ENCODE measurements at regions not wholly inside any gene's neighbourhood (a gene's known extent, or its start where the extent isn't known, plus 50 kb on each side); places are given as distances from the start of the nearest gene placed in this dataset.
"Not testable (repeated sequence)": the region's sequence is repeated elsewhere in the genome, so short reads cannot be mapped to it uniquely, and the experiment has no call there.

DNA sequence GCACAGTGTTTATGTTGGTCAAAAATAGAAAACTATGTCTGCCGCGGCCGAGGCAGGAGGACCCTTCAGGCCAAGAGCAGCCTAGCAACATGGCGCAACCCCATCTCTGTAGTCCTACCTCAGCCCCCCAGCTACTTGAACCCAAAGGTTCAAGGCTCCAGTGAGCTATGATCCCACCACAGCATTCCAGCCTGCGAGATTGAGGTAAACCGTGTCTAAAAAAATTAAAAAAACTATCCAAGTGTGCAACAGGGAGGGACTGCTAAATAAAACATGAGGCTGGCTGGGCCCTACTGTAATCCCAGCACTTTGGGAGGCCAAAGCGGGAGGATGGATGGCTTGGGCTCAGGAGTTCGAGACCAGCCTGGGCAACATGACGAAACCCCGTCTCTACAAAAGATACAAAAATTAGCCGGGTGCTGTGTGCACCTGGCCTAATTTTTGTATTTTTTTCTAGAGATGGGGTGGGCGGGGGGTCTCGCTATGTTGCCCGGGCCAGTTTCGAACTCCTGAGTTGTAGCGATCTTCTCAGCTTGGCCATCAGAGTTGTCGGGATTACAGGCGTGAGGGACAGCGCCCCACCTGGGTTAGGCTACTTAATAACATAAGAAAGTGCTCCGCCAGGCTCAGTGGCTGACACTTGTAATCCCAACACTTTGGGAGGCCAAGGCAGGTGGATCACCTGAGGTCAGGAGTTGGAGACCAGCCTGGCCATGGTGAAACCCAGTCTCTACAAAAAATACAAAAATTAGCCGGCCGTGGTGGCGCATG, 309.4 kb downstream of the ZNF37A start:
- not testable (repeated sequence) for H3K4me1 ChIP-seq (ENCODE audit: control insufficient read depth, insufficient read depth, low read length)
- no CpG with 5 or more reads among the region's 23 CpGs for WGBS (ENCODE audit: insufficient coverage, low lambda C conversion rate)

GRCh38 chr10:38423634-38424033, 329.5 kb downstream of the ZNF37A start:
- not testable (repeated sequence) for H3K9me3 ChIP-seq (ENCODE audit: control insufficient read depth, low read depth, low read length); H3K27ac ChIP-seq (ENCODE audit: low read length); DNase-seq; H3K36me3 ChIP-seq (ENCODE audit: control insufficient read depth, insufficient read depth, low read length); H3K4me3 ChIP-seq (ENCODE audit: low read length); H3K27me3 ChIP-seq (ENCODE audit: control insufficient read depth, insufficient read depth, low read length); H3K4me1 ChIP-seq (ENCODE audit: control insufficient read depth, insufficient read depth, low read length)
- WGBS (ENCODE audit: insufficient coverage, low lambda C conversion rate): no CpG with 5 or more reads among the region's 1 CpG

More for the DNA sequence above, 309.4 kb downstream of the ZNF37A start:
- H3K36me3 ChIP-seq (ENCODE audit: control insufficient read depth, insufficient read depth, low read length); H3K27me3 ChIP-seq (ENCODE audit: control insufficient read depth, insufficient read depth, low read length); H3K9me3 ChIP-seq (ENCODE audit: control insufficient read depth, low read depth, low read length): not testable (repeated sequence)
- Histone ChIP-seq H3K4me3 (ENCODE audit: low read length) (peak overlapping the region; percentile 62), H3K27ac (ENCODE audit: low read length) (peak overlapping the region; percentile 92)
- peak in 1 of 2 donors; percentile 67 for DNase-seq

- H3K27me3 ChIP-seq (ENCODE audit: control insufficient read depth, insufficient read depth, low read length); H3K9me3 ChIP-seq (ENCODE audit: control insufficient read depth, low read depth, low read length); H3K27ac ChIP-seq (ENCODE audit: low read length); H3K4me3 ChIP-seq (ENCODE audit: low read length); H3K4me1 ChIP-seq (ENCODE audit: control insufficient read depth, insufficient read depth, low read length); H3K36me3 ChIP-seq (ENCODE audit: control insufficient read depth, insufficient read depth, low read length); DNase-seq: not testable (repeated sequence)
- no CpG with 5 or more reads among the region's 2 CpGs for WGBS (ENCODE audit: insufficient coverage, low lambda C conversion rate)
These were observed 336.1 kb downstream of the ZNF37A start for GRCh38 chr10:38430242-38430641.

- not testable (repeated sequence) for H3K27ac ChIP-seq (ENCODE audit: low read length); H3K4me3 ChIP-seq (ENCODE audit: low read length); H3K36me3 ChIP-seq (ENCODE audit: control insufficient read depth, insufficient read depth, low read length); DNase-seq; H3K4me1 ChIP-seq (ENCODE audit: control insufficient read depth, insufficient read depth, low read length); H3K27me3 ChIP-seq (ENCODE audit: control insufficient read depth, insufficient read depth, low read length); H3K9me3 ChIP-seq (ENCODE audit: control insufficient read depth, low read depth, low read length)
- no CpG with 5 or more reads among the region's 5 CpGs for WGBS (ENCODE audit: insufficient coverage, low lambda C conversion rate)
These were observed 343.2 kb downstream of the ZNF37A start for GRCh38 chr10:38437359-38437758.

- not testable (repeated sequence) for H3K36me3 ChIP-seq (ENCODE audit: control insufficient read depth, insufficient read depth, low read length); H3K4me3 ChIP-seq (ENCODE audit: low read length); H3K27ac ChIP-seq (ENCODE audit: low read length); H3K27me3 ChIP-seq (ENCODE audit: control insufficient read depth, insufficient read depth, low read length); DNase-seq; H3K4me1 ChIP-seq (ENCODE audit: control insufficient read depth, insufficient read depth, low read length)
- peaks cover 21% of the 10 kb centered on the region for H3K9me3 ChIP-seq (ENCODE audit: control insufficient read depth, low read depth, low read length)
- WGBS (ENCODE audit: insufficient coverage, low lambda C conversion rate): no CpG with 5 or more reads among the region's 22 CpGs
These were observed 354.6 kb downstream of the ZNF37A start for GRCh38 chr10:38448614-38449355.

DNA sequence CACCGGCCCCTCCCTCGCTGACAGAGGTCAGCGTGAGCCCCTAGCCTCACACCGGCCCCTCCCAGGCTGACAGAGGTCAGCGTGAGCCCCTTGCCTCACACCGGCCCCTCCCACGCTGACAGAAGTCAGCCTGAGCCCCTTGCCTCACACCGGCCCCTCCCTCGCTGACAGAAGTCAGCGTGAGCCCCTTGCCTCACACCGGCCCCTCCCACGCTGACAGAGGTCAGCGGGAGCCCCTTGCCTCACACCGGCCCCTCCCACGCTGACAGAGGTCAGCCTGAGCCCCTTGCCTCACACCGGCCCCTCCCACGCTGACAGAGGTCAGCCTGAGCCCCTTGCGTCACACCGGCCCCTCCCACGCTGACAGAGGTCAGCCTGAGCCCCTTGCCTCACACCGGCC, 355.5 kb downstream of the ZNF37A start:
- H3K27me3 ChIP-seq (ENCODE audit: control insufficient read depth, insufficient read depth, low read length); H3K4me1 ChIP-seq (ENCODE audit: control insufficient read depth, insufficient read depth, low read length); H3K36me3 ChIP-seq (ENCODE audit: control insufficient read depth, insufficient read depth, low read length); H3K4me3 ChIP-seq (ENCODE audit: low read length); H3K27ac ChIP-seq (ENCODE audit: low read length); DNase-seq: not testable (repeated sequence)
- peaks cover 21% of the 10 kb centered on the region for H3K9me3 ChIP-seq (ENCODE audit: control insufficient read depth, low read depth, low read length)
- WGBS (ENCODE audit: insufficient coverage, low lambda C conversion rate): no CpG with 5 or more reads among the region's 21 CpGs

GRCh38 chr10:38450372-38451057, 356.4 kb downstream of the ZNF37A start:
- peaks cover 21% of the 10 kb centered on the region for H3K9me3 ChIP-seq (ENCODE audit: control insufficient read depth, low read depth, low read length)
- H3K27ac ChIP-seq (ENCODE audit: low read length); H3K4me3 ChIP-seq (ENCODE audit: low read length); DNase-seq; H3K27me3 ChIP-seq (ENCODE audit: control insufficient read depth, insufficient read depth, low read length); H3K4me1 ChIP-seq (ENCODE audit: control insufficient read depth, insufficient read depth, low read length); H3K36me3 ChIP-seq (ENCODE audit: control insufficient read depth, insufficient read depth, low read length): not testable (repeated sequence)
- WGBS (ENCODE audit: insufficient coverage, low lambda C conversion rate): no CpG with 5 or more reads among the region's 32 CpGs

- H3K9me3 ChIP-seq (ENCODE audit: control insufficient read depth, low read depth, low read length): peaks cover 21% of the 10 kb centered on the region
- DNase-seq; H3K27ac ChIP-seq (ENCODE audit: low read length); H3K36me3 ChIP-seq (ENCODE audit: control insufficient read depth, insufficient read depth, low read length); H3K27me3 ChIP-seq (ENCODE audit: control insufficient read depth, insufficient read depth, low read length); H3K4me3 ChIP-seq (ENCODE audit: low read length); H3K4me1 ChIP-seq (ENCODE audit: control insufficient read depth, insufficient read depth, low read length): not testable (repeated sequence)
- WGBS (ENCODE audit: insufficient coverage, low lambda C conversion rate): no CpG with 5 or more reads among the region's 28 CpGs
These were observed 357.3 kb downstream of the ZNF37A start for GRCh38 chr10:38451306-38451967.
